ENCODE measurements at regions not wholly inside any gene's neighbourhood (a gene's known extent, or its start where the extent isn't known, plus 50 kb on each side); places are given as distances from the start of the nearest gene placed in this dataset.
"Not testable (repeated sequence)": the region's sequence is repeated elsewhere in the genome, so short reads cannot be mapped to it uniquely, and the experiment has no call there.

DNA sequence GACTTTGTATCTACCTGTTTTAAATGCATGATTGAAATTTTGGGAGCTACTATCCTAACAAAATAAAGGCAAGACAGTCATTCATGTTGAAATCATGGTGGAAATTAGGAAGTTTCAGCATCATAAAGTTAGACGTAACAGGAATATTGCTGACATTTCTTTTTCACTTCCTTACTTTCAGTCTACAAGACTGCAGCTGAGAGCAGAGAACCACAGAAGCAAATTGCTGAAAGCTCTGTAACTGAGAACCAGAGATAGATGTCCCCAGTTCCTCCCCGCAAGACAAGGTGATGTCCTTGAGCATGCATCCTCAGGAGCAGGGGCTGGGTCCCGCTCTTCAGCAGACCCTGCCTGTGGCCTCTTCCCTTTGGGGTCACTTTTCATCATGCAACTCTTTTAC lies 466.3 kb upstream of the POM121L12 start:
- Histone ChIP-seq H3K27me3 (ENCODE audit: low read depth) (no peaks in the 10 kb centered on the region), H3K27ac (no peak overlapping the region), H3K4me3 (no peak overlapping the region), H3K36me3 (no peaks in the 10 kb centered on the region), H3K9me3 (no peaks in the 10 kb centered on the region), H3K4me1 (no peaks in the 10 kb centered on the region)
- TF ChIP-seq CTCF (IDR thresholded peaks at IDR 0.05) = no peak
- ATAC-seq (no peak), DNase-seq (no peak)
- intact Hi-C loops (cut with DNase I) = no loop called here

- H3K36me3 ChIP-seq = no peaks in the 10 kb centered on the region
- H3K4me1 ChIP-seq = no peaks in the 10 kb centered on the region
- no peak overlapping the region for H3K27ac ChIP-seq
- ATAC-seq (no peak), DNase-seq (no peak)
- no peaks in the 10 kb centered on the region for H3K9me3 ChIP-seq
- no peak for TF ChIP-seq CTCF (IDR thresholded peaks at IDR 0.05)
- intact Hi-C loops (cut with DNase I) = no loop called here
- H3K27me3 ChIP-seq (ENCODE audit: low read depth) = no peaks in the 10 kb centered on the region
- H3K4me3 ChIP-seq = no peak overlapping the region
These were observed 469.5 kb upstream of the POM121L12 start for GRCh38 chr7:52565974-52566373.

DNA sequence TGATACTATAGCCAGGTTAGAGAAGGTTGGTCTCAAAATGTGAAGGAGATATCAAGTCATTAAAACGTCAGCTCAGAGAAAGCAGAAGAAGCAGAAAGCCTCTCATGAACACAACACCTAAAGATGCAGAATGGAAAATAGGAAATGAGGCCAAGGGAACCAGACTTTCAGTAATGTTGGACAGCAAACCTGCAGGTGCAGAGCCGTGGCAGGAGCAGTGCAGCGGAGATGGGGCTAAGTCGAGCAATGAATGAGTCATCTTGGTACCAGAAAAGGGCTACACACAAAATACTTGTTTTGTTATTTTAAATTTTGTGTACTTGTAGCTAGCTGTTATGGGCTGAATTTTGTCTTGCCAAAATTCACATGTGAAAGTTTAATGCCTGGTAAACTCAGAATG lies 479.6 kb upstream of the POM121L12 start:
- Histone ChIP-seq H3K4me3 (no peak overlapping the region), H3K4me1 (no peaks in the 10 kb centered on the region), H3K27ac (no peak overlapping the region), H3K36me3 (no peaks in the 10 kb centered on the region), H3K9me3 (no peaks in the 10 kb centered on the region), H3K27me3 (ENCODE audit: low read depth) (no peaks in the 10 kb centered on the region)
- DNase-seq = no peak
- intact Hi-C loops (cut with DNase I) = no loop called here
- no peak for ATAC-seq
- TF ChIP-seq CTCF (IDR thresholded peaks at IDR 0.05) = no peak

DNA sequence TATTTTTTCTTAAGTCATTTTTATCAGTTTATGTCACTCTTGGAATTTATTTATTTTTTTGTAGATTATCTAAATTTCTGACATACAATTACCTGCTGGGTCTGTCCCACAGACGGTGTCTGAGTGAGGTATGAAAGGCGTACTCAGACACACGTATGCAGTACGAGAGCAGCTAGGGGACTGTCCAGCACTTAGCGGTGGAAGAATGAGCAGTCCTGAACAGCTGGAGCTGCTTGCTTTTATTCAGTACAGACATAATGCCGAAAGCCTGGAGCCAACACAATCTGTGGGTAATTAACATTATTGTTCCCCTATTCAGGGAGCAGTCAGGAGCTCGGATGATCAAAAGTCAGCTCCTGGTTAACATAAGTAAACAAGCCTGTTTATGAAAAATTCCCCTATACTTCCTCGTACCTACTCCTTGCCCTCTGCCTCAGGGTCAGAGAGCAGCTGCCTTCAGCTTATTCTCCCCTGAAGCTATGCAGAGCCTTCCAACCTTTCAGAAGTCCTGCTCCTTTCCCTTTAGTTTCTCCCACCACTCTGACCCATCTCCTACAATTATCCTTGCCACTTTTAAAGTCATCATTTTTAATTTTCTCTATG lies 488.0 kb upstream of the POM121L12 start:
- intact Hi-C loops (cut with DNase I) = no loop called here
- DNase-seq (no peak), ATAC-seq (no peak)
- Histone ChIP-seq H3K27ac (no peak overlapping the region), H3K4me1 (no peaks in the 10 kb centered on the region), H3K4me3 (no peak overlapping the region), H3K9me3 (no peaks in the 10 kb centered on the region), H3K27me3 (ENCODE audit: low read depth) (no peaks in the 10 kb centered on the region), H3K36me3 (no peaks in the 10 kb centered on the region)
- TF ChIP-seq CTCF (IDR thresholded peaks at IDR 0.05) = no peak

GRCh38 chr7:52541198-52541765 lies 494.2 kb upstream of the POM121L12 start:
- H3K27me3 ChIP-seq (ENCODE audit: low read depth); H3K9me3 ChIP-seq; intact Hi-C loops (cut with DNase I); H3K4me1 ChIP-seq; ATAC-seq; H3K4me3 ChIP-seq; H3K36me3 ChIP-seq; H3K27ac ChIP-seq; DNase-seq: not testable (repeated sequence)

DNA sequence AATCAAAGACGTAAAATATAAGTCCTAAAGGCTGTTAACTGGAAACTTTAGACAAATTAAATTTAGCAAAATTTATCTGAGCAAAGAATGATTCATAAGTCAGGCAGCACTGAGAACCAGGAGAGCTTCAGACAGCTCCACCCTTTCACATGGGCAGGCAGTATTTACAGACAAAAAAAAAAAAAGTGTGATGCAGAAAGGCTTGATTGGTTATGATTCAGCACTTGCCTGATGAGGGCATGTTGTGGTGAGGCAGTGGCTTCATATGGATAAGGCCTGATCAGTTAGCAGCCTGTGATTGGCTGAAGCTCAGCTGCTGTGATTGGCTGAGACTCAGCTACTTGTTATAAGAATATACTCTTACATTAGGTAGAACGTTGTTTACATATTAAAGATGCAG lies 495.4 kb upstream of the POM121L12 start:
- TF ChIP-seq CTCF (IDR thresholded peaks at IDR 0.05) = no peak
- no peaks in the 10 kb centered on the region for H3K36me3 ChIP-seq
- ATAC-seq = no peak

More for the DNA sequence above, 495.4 kb upstream of the POM121L12 start:
- Histone ChIP-seq H3K27ac (no peak overlapping the region), H3K27me3 (ENCODE audit: low read depth) (no peaks in the 10 kb centered on the region), H3K9me3 (no peaks in the 10 kb centered on the region), H3K4me1 (no peaks in the 10 kb centered on the region), H3K4me3 (no peak overlapping the region)
- intact Hi-C loops (cut with DNase I) = no loop called here
- DNase-seq = no peak
